T-helper 2 cell treated with Interferon-gamma antibody and Interleukin-4, amounts not matched to agents 5 μg/mL and 100 μg/mL, for 36 hours (primary cell): ENCODE measurements at regions not wholly inside any gene's neighbourhood (a gene's known extent, or its start where the extent isn't known, plus 50 kb on each side); places are given as distances from the start of the nearest gene placed in this dataset.

ENCODE experiments used
- DNase-seq: peaks from one replicate; pipeline ENCODE4 v3.0.0; 2021; ENCODE audit warnings: low spot score
- H3K27ac Mint-ChIP-seq: one replicate; pipeline ENCODE4 v1.8.0; 2021; ENCODE audit warnings: mild to moderate bottlenecking, mixed read lengths
- H3K27me3 Mint-ChIP-seq: one replicate; pipeline ENCODE4 v1.8.0; 2021; ENCODE audit warnings: low read depth, mixed read lengths
- H3K36me3 Mint-ChIP-seq: one replicate; pipeline ENCODE4 v1.8.0; 2021; ENCODE audit warnings: low read depth, mixed read lengths
- H3K4me1 Mint-ChIP-seq: one replicate; pipeline ENCODE4 v1.8.0; 2021; ENCODE audit warnings: low read depth, mixed read lengths
- H3K4me3 Mint-ChIP-seq: one replicate; pipeline ENCODE4 v1.8.0; 2022; ENCODE audit warnings: mild to moderate bottlenecking, moderate library complexity, mixed read lengths
- H3K9me3 Mint-ChIP-seq: one replicate; pipeline ENCODE4 v1.8.0; 2021; ENCODE audit warnings: mixed read lengths

GRCh38 chr4:13268703-13269102 is 215.4 kb downstream of the RAB28 start:
- Mint-ChIP-seq H3K4me3 (no peak overlapping the region), H3K27ac (no peak overlapping the region), H3K9me3 (peaks cover 4% of the 10 kb centered on the region), H3K36me3 (no peaks in the 10 kb centered on the region), H3K4me1 (no peaks in the 10 kb centered on the region), H3K27me3 (no peaks in the 10 kb centered on the region)
- no peak for DNase-seq

- Mint-ChIP-seq H3K4me3 (no peak overlapping the region), H3K36me3 (no peaks in the 10 kb centered on the region), H3K4me1 (no peaks in the 10 kb centered on the region), H3K9me3 (no peaks in the 10 kb centered on the region), H3K27ac (no peak overlapping the region), H3K27me3 (no peaks in the 10 kb centered on the region)
- no peak for DNase-seq
These were observed 216.0 kb downstream of the RAB28 start for GRCh38 chr4:13268165-13268564.

- no peaks in the 10 kb centered on the region for H3K27me3 Mint-ChIP-seq
- no peak for DNase-seq
- no peaks in the 10 kb centered on the region for H3K4me1 Mint-ChIP-seq
- no peak overlapping the region for H3K4me3 Mint-ChIP-seq
- H3K9me3 Mint-ChIP-seq = no peaks in the 10 kb centered on the region
- no peaks in the 10 kb centered on the region for H3K36me3 Mint-ChIP-seq
- H3K27ac Mint-ChIP-seq = no peak overlapping the region
These were observed 217.0 kb downstream of the RAB28 start for GRCh38 chr4:13267091-13267490.

GRCh38 chr4:13266687-13267086 is 217.5 kb downstream of the RAB28 start:
- H3K9me3 Mint-ChIP-seq = no peaks in the 10 kb centered on the region
- no peaks in the 10 kb centered on the region for H3K36me3 Mint-ChIP-seq
- H3K27me3 Mint-ChIP-seq = no peaks in the 10 kb centered on the region
- no peak overlapping the region for H3K27ac Mint-ChIP-seq
- no peak overlapping the region for H3K4me3 Mint-ChIP-seq
- DNase-seq = no peak
- no peaks in the 10 kb centered on the region for H3K4me1 Mint-ChIP-seq

- H3K9me3 Mint-ChIP-seq = no peaks in the 10 kb centered on the region
- peak; percentile 5 for DNase-seq
These were observed 220.1 kb downstream of the RAB28 start for GRCh38 chr4:13263967-13264525.

GRCh38 chr4:13262816-13263215 is 221.3 kb downstream of the RAB28 start:
- no peak for DNase-seq
- no peaks in the 10 kb centered on the region for H3K27me3 Mint-ChIP-seq
- no peaks in the 10 kb centered on the region for H3K4me1 Mint-ChIP-seq
- no peak overlapping the region for H3K27ac Mint-ChIP-seq
- H3K4me3 Mint-ChIP-seq = no peak overlapping the region
- H3K36me3 Mint-ChIP-seq = no peaks in the 10 kb centered on the region
- H3K9me3 Mint-ChIP-seq = no peaks in the 10 kb centered on the region

More at GRCh38 chr4:13263967-13264525, 220.1 kb downstream of the RAB28 start:
- Mint-ChIP-seq H3K36me3 (no peaks in the 10 kb centered on the region), H3K27ac (no peak overlapping the region), H3K4me3 (no peak overlapping the region), H3K4me1 (no peaks in the 10 kb centered on the region), H3K27me3 (no peaks in the 10 kb centered on the region)

GRCh38 chr4:13261486-13262257 is 222.5 kb downstream of the RAB28 start:
- Mint-ChIP-seq H3K27me3 (no peaks in the 10 kb centered on the region), H3K4me3 (no peak overlapping the region), H3K4me1 (no peaks in the 10 kb centered on the region), H3K9me3 (no peaks in the 10 kb centered on the region), H3K27ac (no peak overlapping the region), H3K36me3 (no peaks in the 10 kb centered on the region)
- DNase-seq = no peak

- Mint-ChIP-seq H3K9me3 (no peaks in the 10 kb centered on the region), H3K27me3 (no peaks in the 10 kb centered on the region)
These were observed 223.6 kb downstream of the RAB28 start for GRCh38 chr4:13260513-13260912.

GRCh38 chr4:13250263-13250662 is 233.9 kb downstream of the RAB28 start:
- no peaks in the 10 kb centered on the region for H3K4me1 Mint-ChIP-seq
- no peaks in the 10 kb centered on the region for H3K27me3 Mint-ChIP-seq
- no peak for DNase-seq
- peaks cover 23% of the 10 kb centered on the region for H3K9me3 Mint-ChIP-seq
- no peak overlapping the region for H3K4me3 Mint-ChIP-seq
- peaks cover 1% of the 10 kb centered on the region for H3K36me3 Mint-ChIP-seq
- no peak overlapping the region for H3K27ac Mint-ChIP-seq

More at GRCh38 chr4:13260513-13260912, 223.6 kb downstream of the RAB28 start:
- H3K4me3 Mint-ChIP-seq = no peak overlapping the region
- H3K36me3 Mint-ChIP-seq = no peaks in the 10 kb centered on the region
- no peaks in the 10 kb centered on the region for H3K4me1 Mint-ChIP-seq
- no peak for DNase-seq
- H3K27ac Mint-ChIP-seq = no peak overlapping the region

GRCh38 chr4:13248621-13249298 is 235.4 kb downstream of the RAB28 start:
- Mint-ChIP-seq H3K4me1 (no peaks in the 10 kb centered on the region), H3K4me3 (no peak overlapping the region), H3K36me3 (peaks cover 1% of the 10 kb centered on the region), H3K9me3 (peaks cover 26% of the 10 kb centered on the region), H3K27me3 (no peaks in the 10 kb centered on the region), H3K27ac (no peak overlapping the region)
- no peak for DNase-seq

GRCh38 chr4:13246107-13246506 is 238.0 kb downstream of the RAB28 start:
- no peaks in the 10 kb centered on the region for H3K4me1 Mint-ChIP-seq
- H3K27ac Mint-ChIP-seq = no peak overlapping the region
- no peak for DNase-seq
- H3K4me3 Mint-ChIP-seq = no peak overlapping the region
- H3K27me3 Mint-ChIP-seq = no peaks in the 10 kb centered on the region
- peaks cover 1% of the 10 kb centered on the region for H3K36me3 Mint-ChIP-seq
- peaks cover 26% of the 10 kb centered on the region for H3K9me3 Mint-ChIP-seq

- H3K9me3 Mint-ChIP-seq = peaks cover 25% of the 10 kb centered on the region
- H3K27ac Mint-ChIP-seq = no peak overlapping the region
- no peak overlapping the region for H3K4me3 Mint-ChIP-seq
- H3K36me3 Mint-ChIP-seq = peaks cover 1% of the 10 kb centered on the region
- H3K27me3 Mint-ChIP-seq = no peaks in the 10 kb centered on the region
- DNase-seq = no peak
- H3K4me1 Mint-ChIP-seq = peaks cover 3% of the 10 kb centered on the region
These were observed 239.7 kb downstream of the RAB28 start for GRCh38 chr4:13244444-13244843.

GRCh38 chr4:13243152-13243551 is 241.0 kb downstream of the RAB28 start:
- Mint-ChIP-seq H3K9me3 (peaks cover 16% of the 10 kb centered on the region), H3K27me3 (no peaks in the 10 kb centered on the region), H3K4me3 (no peak overlapping the region), H3K4me1 (peaks cover 3% of the 10 kb centered on the region), H3K27ac (no peak overlapping the region), H3K36me3 (peaks cover 1% of the 10 kb centered on the region)
- DNase-seq = no peak

GRCh38 chr4:13240066-13240465 is 244.1 kb downstream of the RAB28 start:
- Mint-ChIP-seq H3K27ac (no peak overlapping the region), H3K4me1 (peaks cover 3% of the 10 kb centered on the region), H3K27me3 (no peaks in the 10 kb centered on the region), H3K4me3 (no peak overlapping the region), H3K9me3 (peaks cover 4% of the 10 kb centered on the region), H3K36me3 (no peaks in the 10 kb centered on the region)
- DNase-seq = peak; percentile 19
